Gastroesophageal sphincter (tissue), 3 donors: ENCODE measurements at regions not wholly inside any gene's neighbourhood (a gene's known extent, or its start where the extent isn't known, plus 50 kb on each side); places are given as distances from the start of the nearest gene placed in this dataset.

ENCODE experiments used
- EP300 ChIP-seq: sonication (generic); formaldehyde crosslinking; IDR thresholded peaks from one replicate; pipeline ENCODE4 v1.6.1; 2017; ENCODE audit warnings: antibody characterized with exemption, mild to moderate bottlenecking
- POLR2A ChIP-seq, 2 donors: fragments of 450-650 bp; IDR thresholded peaks; one replicate each; pipeline ENCODE4 v1.6.1; 2017; ENCODE audit warnings: antibody characterized with exemption in 2 of 2, mild to moderate bottlenecking in 2 of 2, moderate library complexity in 1 of 2
- POLR2AphosphoS5 ChIP-seq: sonication (generic); formaldehyde crosslinking; IDR thresholded peaks from one replicate; pipeline ENCODE4 v1.6.1; 2017; ENCODE audit warnings: antibody characterized with exemption
- TF ChIP-seq, protein P1 (sequence below), 4 experiments: fragments of 200-600 bp in 2 of 4; fragments of 450-650 bp in 2 of 4; sonication (generic) in 1 of 4; IDR thresholded peaks; one replicate each; pipeline ENCODE4 v1.5.1; 2017 to 2019; ENCODE audit warnings: antibody characterized with exemption in 4 of 4, mild to moderate bottlenecking in 2 of 4, moderate library complexity in 2 of 4

DNA sequence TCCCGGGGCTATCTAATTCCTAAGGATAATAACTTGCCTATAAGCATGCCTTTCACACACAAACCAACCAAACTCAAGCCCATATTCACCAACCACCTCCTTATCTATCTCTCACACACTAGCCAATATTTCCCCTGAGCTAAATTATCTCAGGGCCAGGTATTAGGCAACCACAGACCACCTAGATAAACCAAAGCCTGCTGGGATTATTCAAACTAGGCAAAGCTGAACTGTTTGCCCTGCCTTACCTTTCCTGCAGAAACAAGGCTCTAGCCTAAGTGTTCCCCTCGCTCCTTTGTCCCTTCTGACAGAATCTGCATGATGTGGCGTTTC lies 114.7 kb upstream of the EEA1 start:
- TF ChIP-seq POLR2AphosphoS5 = no peak
- TF ChIP-seq, protein P1, sequence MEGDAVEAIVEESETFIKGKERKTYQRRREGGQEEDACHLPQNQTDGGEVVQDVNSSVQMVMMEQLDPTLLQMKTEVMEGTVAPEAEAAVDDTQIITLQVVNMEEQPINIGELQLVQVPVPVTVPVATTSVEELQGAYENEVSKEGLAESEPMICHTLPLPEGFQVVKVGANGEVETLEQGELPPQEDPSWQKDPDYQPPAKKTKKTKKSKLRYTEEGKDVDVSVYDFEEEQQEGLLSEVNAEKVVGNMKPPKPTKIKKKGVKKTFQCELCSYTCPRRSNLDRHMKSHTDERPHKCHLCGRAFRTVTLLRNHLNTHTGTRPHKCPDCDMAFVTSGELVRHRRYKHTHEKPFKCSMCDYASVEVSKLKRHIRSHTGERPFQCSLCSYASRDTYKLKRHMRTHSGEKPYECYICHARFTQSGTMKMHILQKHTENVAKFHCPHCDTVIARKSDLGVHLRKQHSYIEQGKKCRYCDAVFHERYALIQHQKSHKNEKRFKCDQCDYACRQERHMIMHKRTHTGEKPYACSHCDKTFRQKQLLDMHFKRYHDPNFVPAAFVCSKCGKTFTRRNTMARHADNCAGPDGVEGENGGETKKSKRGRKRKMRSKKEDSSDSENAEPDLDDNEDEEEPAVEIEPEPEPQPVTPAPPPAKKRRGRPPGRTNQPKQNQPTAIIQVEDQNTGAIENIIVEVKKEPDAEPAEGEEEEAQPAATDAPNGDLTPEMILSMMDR (IDR thresholded peaks at IDR 0.05) = no peak
- TF ChIP-seq POLR2A (IDR thresholded peaks at IDR 0.05) = no peak
- TF ChIP-seq EP300 = no peak
